Breast epithelium (tissue), 3 donors: ENCODE measurements at regions not wholly inside any gene's neighbourhood (a gene's known extent, or its start where the extent isn't known, plus 50 kb on each side); places are given as distances from the start of the nearest gene placed in this dataset.

Experiments used
- CTCF ChIP-seq, 3 donors: fragments of 450-650 bp; IDR thresholded peaks; one replicate each; pipeline ENCODE4 v1.5.1; 2016 to 2017; ENCODE audit warnings: antibody characterized with exemption in 3 of 3, mild to moderate bottlenecking in 3 of 3, moderate library complexity in 3 of 3
- POLR2A ChIP-seq: fragments of 450-650 bp; IDR thresholded peaks from one replicate; pipeline ENCODE4 v1.6.1; 2016; ENCODE audit warnings: antibody characterized with exemption, mild to moderate bottlenecking, moderate library complexity
- POLR2AphosphoS5 ChIP-seq, 3 donors: sonication (generic); formaldehyde crosslinking; IDR thresholded peaks; one replicate each; pipeline ENCODE4 v1.6.1; 2017; ENCODE audit warnings: antibody characterized with exemption in 3 of 3

- no peak for TF ChIP-seq CTCF (IDR thresholded peaks at IDR 0.05)
- TF ChIP-seq POLR2A: no peak
- no peak for TF ChIP-seq POLR2AphosphoS5 (IDR thresholded peaks at IDR 0.05)
Measured at GRCh38 chr7:13130321-13130720, 442.9 kb downstream of the ARL4A start.
